ENCODE measurements at regions not wholly inside any gene's neighbourhood (a gene's known extent, or its start where the extent isn't known, plus 50 kb on each side); places are given as distances from the start of the nearest gene placed in this dataset.

- TF ChIP-seq ETV6 (CRISPR knock-in tag; conservative IDR thresholded peaks at IDR 0.05) = no peak
- no peak for TF ChIP-seq CBX5 (CRISPR knock-in tag; IDR thresholded peaks at IDR 0.05; ENCODE audit: borderline replicate concordance)
- 0 out of 2 replicates have a peak, but pooled peaks have one; percentile 29 for TF ChIP-seq SAP130 (CRISPR knock-in tag; IDR thresholded peaks at IDR 0.05; ENCODE audit: low read depth)
- TF ChIP-seq GATAD2A (CRISPR knock-in tag; IDR thresholded peaks at IDR 0.05) = 0 out of 2 replicates have a peak, but pooled peaks have one; percentile 29
- TF ChIP-seq RAD21 (CRISPR knock-in tag; IDR thresholded peaks at IDR 0.05) = no peak
- no peak for TF ChIP-seq NFKBIZ (CRISPR knock-in tag; IDR thresholded peaks at IDR 0.05)
- no peak for TF ChIP-seq ZFAT (CRISPR knock-in tag; conservative IDR thresholded peaks at IDR 0.05)
- no peak for TF ChIP-seq ZBTB7A (CRISPR knock-in tag; IDR thresholded peaks at IDR 0.05)
- TF ChIP-seq HIVEP1 (CRISPR knock-in tag; IDR thresholded peaks at IDR 0.05) = no peak
- TF ChIP-seq CEBPB (IDR thresholded peaks at IDR 0.05; ENCODE audit: borderline replicate concordance, low read depth, low read length) = peak; percentile 74
- no peak for TF ChIP-seq KDM5A (IDR thresholded peaks at IDR 0.05; ENCODE audit: borderline replicate concordance, low read length)
- TF ChIP-seq CEBPZ (IDR thresholded peaks at IDR 0.05; ENCODE audit: low read length) = no peak
- no peak for TF ChIP-seq POLR2A (IDR thresholded peaks at IDR 0.05; ENCODE audit: insufficient read depth in 1 of 2, low read depth in 2 of 2, low read length in 2 of 2)
- no peak for TF ChIP-seq GMEB1 (CRISPR knock-in tag; IDR thresholded peaks at IDR 0.05; ENCODE audit: borderline replicate concordance)
- TF ChIP-seq ZNF75D (CRISPR knock-in tag; IDR thresholded peaks at IDR 0.05; ENCODE audit: borderline replicate concordance) = no peak
- no peak for TF ChIP-seq ZNF792 (CRISPR knock-in tag; IDR thresholded peaks at IDR 0.05)
- TF ChIP-seq ZNF678 (CRISPR knock-in tag; IDR thresholded peaks at IDR 0.05) = no peak
- no peak for TF ChIP-seq ZSCAN29 (CRISPR knock-in tag; conservative IDR thresholded peaks at IDR 0.05)
- no peak for TF ChIP-seq ZNF816 (CRISPR knock-in tag; IDR thresholded peaks at IDR 0.05; ENCODE audit: borderline replicate concordance)
- 0 out of 2 replicates have a peak, but pooled peaks have one; percentile 17 for TF ChIP-seq ISL2 (CRISPR knock-in tag; IDR thresholded peaks at IDR 0.05)
- no peak for TF ChIP-seq FLYWCH1 (CRISPR knock-in tag; IDR thresholded peaks at IDR 0.05)
- TF ChIP-seq FOXA1 (IDR thresholded peaks at IDR 0.05) = no peak
- peak; percentile 15; the same call in 1 of the 2 replicates for TF ChIP-seq FOXA1 (CRISPR knock-in tag; IDR thresholded peaks at IDR 0.05)
- no peak for TF ChIP-seq ZNF234 (CRISPR knock-in tag; conservative IDR thresholded peaks at IDR 0.05)
- no peak for TF ChIP-seq ZNF256 (CRISPR knock-in tag; conservative IDR thresholded peaks at IDR 0.05)
- TF ChIP-seq HMGXB4 (CRISPR knock-in tag; IDR thresholded peaks at IDR 0.05; ENCODE audit: borderline replicate concordance in 1 of 2, low read depth in 1 of 2) = no peak
- TF ChIP-seq MTF2 (CRISPR knock-in tag; IDR thresholded peaks at IDR 0.05; ENCODE audit: borderline replicate concordance) = no peak
These were observed 143.1 kb downstream of the ARSF start (continued) for GRCh38 chrX:3184176-3184930.
